ENCODE measurements at regions not wholly inside any gene's neighbourhood (a gene's known extent, or its start where the extent isn't known, plus 50 kb on each side); places are given as distances from the start of the nearest gene placed in this dataset.

DNA sequence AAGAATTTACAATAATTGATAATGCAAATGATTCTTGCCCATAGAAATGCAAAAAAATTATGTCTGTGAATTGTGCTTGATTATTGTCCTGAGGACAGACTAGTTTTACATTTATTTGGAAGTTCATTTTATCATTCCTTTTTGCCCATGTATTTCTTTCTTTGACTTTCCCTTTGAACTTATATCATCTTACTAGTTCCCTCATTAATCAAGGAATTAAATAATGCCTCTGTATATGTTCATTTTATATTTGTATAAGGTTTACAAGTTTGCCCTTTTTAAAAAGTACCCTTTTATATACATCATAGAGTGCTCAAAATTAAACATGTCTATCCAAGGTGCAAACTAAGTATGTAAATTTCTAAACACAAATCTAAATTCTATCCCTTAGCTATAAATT lies 501.6 kb downstream of the NTRK2 start:
- TF ChIP-seq CREB1 (IDR thresholded peaks at IDR 0.05; ENCODE audit: low read depth): no peak
- TF ChIP-seq CEBPB (IDR thresholded peaks at IDR 0.05): no peak
- no peak for TF ChIP-seq TAF1 (IDR thresholded peaks at IDR 0.05; ENCODE audit: low read depth)
- TF ChIP-seq, protein P1, sequence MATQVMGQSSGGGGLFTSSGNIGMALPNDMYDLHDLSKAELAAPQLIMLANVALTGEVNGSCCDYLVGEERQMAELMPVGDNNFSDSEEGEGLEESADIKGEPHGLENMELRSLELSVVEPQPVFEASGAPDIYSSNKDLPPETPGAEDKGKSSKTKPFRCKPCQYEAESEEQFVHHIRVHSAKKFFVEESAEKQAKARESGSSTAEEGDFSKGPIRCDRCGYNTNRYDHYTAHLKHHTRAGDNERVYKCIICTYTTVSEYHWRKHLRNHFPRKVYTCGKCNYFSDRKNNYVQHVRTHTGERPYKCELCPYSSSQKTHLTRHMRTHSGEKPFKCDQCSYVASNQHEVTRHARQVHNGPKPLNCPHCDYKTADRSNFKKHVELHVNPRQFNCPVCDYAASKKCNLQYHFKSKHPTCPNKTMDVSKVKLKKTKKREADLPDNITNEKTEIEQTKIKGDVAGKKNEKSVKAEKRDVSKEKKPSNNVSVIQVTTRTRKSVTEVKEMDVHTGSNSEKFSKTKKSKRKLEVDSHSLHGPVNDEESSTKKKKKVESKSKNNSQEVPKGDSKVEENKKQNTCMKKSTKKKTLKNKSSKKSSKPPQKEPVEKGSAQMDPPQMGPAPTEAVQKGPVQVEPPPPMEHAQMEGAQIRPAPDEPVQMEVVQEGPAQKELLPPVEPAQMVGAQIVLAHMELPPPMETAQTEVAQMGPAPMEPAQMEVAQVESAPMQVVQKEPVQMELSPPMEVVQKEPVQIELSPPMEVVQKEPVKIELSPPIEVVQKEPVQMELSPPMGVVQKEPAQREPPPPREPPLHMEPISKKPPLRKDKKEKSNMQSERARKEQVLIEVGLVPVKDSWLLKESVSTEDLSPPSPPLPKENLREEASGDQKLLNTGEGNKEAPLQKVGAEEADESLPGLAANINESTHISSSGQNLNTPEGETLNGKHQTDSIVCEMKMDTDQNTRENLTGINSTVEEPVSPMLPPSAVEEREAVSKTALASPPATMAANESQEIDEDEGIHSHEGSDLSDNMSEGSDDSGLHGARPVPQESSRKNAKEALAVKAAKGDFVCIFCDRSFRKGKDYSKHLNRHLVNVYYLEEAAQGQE (IDR thresholded peaks at IDR 0.05; ENCODE audit: low read depth): no peak
- TF ChIP-seq EP300 (IDR thresholded peaks at IDR 0.05; ENCODE audit: borderline replicate concordance): no peak
- TF ChIP-seq TEAD4 (IDR thresholded peaks at IDR 0.05): no peak
- no peak for TF ChIP-seq RAD21 (IDR thresholded peaks at IDR 0.05; ENCODE audit: low read depth)
- TF ChIP-seq YY1 (IDR thresholded peaks at IDR 0.05; ENCODE audit: low read depth): no peak
- TF ChIP-seq FOXM1 (IDR thresholded peaks at IDR 0.05; ENCODE audit: borderline replicate concordance, low read depth): no peak
- TF ChIP-seq MAX (IDR thresholded peaks at IDR 0.05): no peak
- no peak for TF ChIP-seq TCF12 (IDR thresholded peaks at IDR 0.05; ENCODE audit: low read depth)
- TF ChIP-seq USF1 (IDR thresholded peaks at IDR 0.05): no peak
- no peak for TF ChIP-seq EGR1 (IDR thresholded peaks at IDR 0.05)
- TF ChIP-seq NFIC (IDR thresholded peaks at IDR 0.05): no peak

Measured in Ishikawa (cell line).